ENCODE measurements at regions not wholly inside any gene's neighbourhood (a gene's known extent, or its start where the extent isn't known, plus 50 kb on each side); places are given as distances from the start of the nearest gene placed in this dataset.
"Not testable (repeated sequence)": the region's sequence is repeated elsewhere in the genome, so short reads cannot be mapped to it uniquely, and the experiment has no call there.

DNA sequence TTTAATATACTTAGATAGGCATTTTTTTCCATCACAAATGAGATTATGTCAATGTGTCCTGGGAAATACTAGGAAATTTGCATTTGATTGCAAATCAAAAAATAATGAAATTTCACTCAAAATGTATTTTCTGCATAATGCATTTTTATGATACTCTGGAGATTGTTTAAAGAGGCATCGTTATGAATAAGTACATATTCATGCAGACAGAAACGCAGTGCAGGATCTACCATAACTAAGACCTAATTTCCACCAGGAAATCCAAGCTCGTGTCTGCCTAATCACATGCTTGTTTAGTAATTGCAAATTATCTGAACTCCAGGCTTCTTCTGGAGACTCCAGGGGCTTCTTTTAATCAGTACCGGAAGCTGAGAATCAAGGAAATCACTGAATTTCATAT lies 163.5 kb upstream of the MXRA5 start:
- Mint-ChIP-seq H3K4me1 (ENCODE audit: unreplicated experiment) (peaks cover 8% of the 10 kb centered on the region), H3K9me3 (ENCODE audit: unreplicated experiment) (no peaks in the 10 kb centered on the region), H3K36me3 (ENCODE audit: unreplicated experiment) (no peaks in the 10 kb centered on the region), H3K27me3 (ENCODE audit: unreplicated experiment) (no peaks in the 10 kb centered on the region), H3K27ac (ENCODE audit: unreplicated experiment) (no peak overlapping the region), H3K4me3 (ENCODE audit: unreplicated experiment) (no peak overlapping the region)
- TF ChIP-seq CTCF (IDR thresholded peaks at IDR 0.05) = no peak
- no peak for DNase-seq (ENCODE audit: extremely low spot score, unreplicated experiment)

DNA sequence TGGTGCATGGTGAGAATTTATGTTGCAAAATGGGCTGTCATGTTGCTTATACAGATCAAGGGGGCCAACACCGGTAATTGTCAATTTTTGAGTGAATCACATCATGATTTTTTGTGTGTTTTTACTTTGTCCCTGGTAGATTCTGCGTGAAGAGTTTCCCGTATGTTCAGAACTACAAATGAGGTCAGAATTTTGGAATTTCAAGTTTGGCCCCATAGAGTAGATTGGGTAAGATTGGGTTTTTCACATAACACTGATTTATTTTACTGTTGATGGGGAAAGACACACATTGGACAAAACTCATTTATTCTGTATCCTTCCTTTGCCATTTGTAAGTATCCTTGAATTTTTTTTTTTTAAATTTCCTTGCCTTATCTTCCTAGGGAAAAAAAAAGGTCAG lies 158.5 kb upstream of the MXRA5 start:
- Mint-ChIP-seq H3K4me3 (ENCODE audit: unreplicated experiment) (no peak overlapping the region), H3K27me3 (ENCODE audit: unreplicated experiment) (peaks cover 5% of the 10 kb centered on the region), H3K9me3 (ENCODE audit: unreplicated experiment) (peaks cover 7% of the 10 kb centered on the region), H3K4me1 (ENCODE audit: unreplicated experiment) (peaks cover 5% of the 10 kb centered on the region), H3K27ac (ENCODE audit: unreplicated experiment) (no peak overlapping the region), H3K36me3 (ENCODE audit: unreplicated experiment) (no peaks in the 10 kb centered on the region)
- TF ChIP-seq CTCF (IDR thresholded peaks at IDR 0.05) = no peak
- DNase-seq (ENCODE audit: extremely low spot score, unreplicated experiment) = no peak

- H3K27ac Mint-ChIP-seq (ENCODE audit: unreplicated experiment) = no peak overlapping the region
- H3K9me3 Mint-ChIP-seq (ENCODE audit: unreplicated experiment) = peaks cover 7% of the 10 kb centered on the region
- H3K4me3 Mint-ChIP-seq (ENCODE audit: unreplicated experiment) = no peak overlapping the region
Observed at GRCh38 chrX:3501833-3502535, 155.5 kb upstream of the MXRA5 start.

DNA sequence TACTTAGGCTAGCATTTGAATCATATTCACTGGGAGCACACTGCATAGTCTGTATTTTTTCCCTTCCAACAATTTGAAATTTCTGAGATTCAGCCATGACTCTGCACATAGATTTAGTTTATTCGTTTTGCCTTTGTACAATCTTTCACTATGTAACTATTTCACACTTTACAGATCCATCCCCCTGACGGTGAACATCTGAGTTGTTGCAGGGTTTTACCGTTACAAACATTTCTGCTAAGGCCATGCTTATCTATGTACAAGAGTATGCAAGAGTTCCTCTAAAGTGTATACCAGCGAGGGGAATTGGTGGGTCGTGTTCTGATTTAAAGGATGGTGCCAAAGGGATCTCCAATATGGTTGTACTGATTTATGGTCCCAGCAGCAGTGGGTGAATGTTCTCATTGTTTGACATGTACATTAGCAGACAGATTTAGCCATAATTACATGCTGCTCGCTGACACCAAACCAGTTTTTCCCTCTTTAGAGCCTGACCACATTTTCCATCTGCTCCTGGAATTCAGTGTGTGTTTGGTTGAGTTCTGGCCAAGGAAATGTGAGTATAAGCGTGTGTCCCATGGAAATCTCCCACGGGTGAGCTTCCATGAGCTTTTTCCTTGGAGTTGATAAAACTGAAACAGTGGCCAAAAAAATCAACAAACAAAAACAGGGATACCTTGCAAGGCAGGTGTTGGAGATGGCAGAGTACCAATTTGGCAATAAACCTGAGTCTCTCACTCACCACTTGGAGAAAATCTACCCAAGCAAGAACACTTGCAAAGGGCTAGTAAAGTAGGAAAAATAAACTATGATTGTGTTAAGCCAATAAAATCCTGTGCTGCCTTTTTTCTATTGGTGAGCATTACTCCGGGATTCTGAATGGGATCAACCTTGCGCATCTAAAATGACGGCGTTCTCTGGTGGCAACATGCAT lies 149.7 kb upstream of the MXRA5 start:
- H3K27ac Mint-ChIP-seq (ENCODE audit: unreplicated experiment); DNase-seq (ENCODE audit: extremely low spot score, unreplicated experiment); H3K36me3 Mint-ChIP-seq (ENCODE audit: unreplicated experiment); H3K4me3 Mint-ChIP-seq (ENCODE audit: unreplicated experiment); H3K9me3 Mint-ChIP-seq (ENCODE audit: unreplicated experiment); H3K27me3 Mint-ChIP-seq (ENCODE audit: unreplicated experiment); H3K4me1 Mint-ChIP-seq (ENCODE audit: unreplicated experiment): not testable (repeated sequence)

More at GRCh38 chrX:3501833-3502535, 155.5 kb upstream of the MXRA5 start:
- H3K27me3 Mint-ChIP-seq (ENCODE audit: unreplicated experiment) = peaks cover 5% of the 10 kb centered on the region
- TF ChIP-seq CTCF (IDR thresholded peaks at IDR 0.05) = no peak
- no peak for DNase-seq (ENCODE audit: extremely low spot score, unreplicated experiment)
- H3K36me3 Mint-ChIP-seq (ENCODE audit: unreplicated experiment) = no peaks in the 10 kb centered on the region
- no peaks in the 10 kb centered on the region for H3K4me1 Mint-ChIP-seq (ENCODE audit: unreplicated experiment)

GRCh38 chrX:3493605-3494004 lies 147.2 kb upstream of the MXRA5 start:
- Mint-ChIP-seq H3K4me3 (ENCODE audit: unreplicated experiment) (no peak overlapping the region), H3K9me3 (ENCODE audit: unreplicated experiment) (peaks cover 8% of the 10 kb centered on the region), H3K4me1 (ENCODE audit: unreplicated experiment) (no peaks in the 10 kb centered on the region), H3K27me3 (ENCODE audit: unreplicated experiment) (no peaks in the 10 kb centered on the region), H3K27ac (ENCODE audit: unreplicated experiment) (no peak overlapping the region), H3K36me3 (ENCODE audit: unreplicated experiment) (no peaks in the 10 kb centered on the region)
- no peak for DNase-seq (ENCODE audit: extremely low spot score, unreplicated experiment)
- TF ChIP-seq CTCF (IDR thresholded peaks at IDR 0.05) = no peak
